Activated T-cell treated with anti-CD3 and anti-CD28 coated beads, Interleukin-2, amount 50 U/mL, for 48 hours (primary cell): ENCODE measurements at regions not wholly inside any gene's neighbourhood (a gene's known extent, or its start where the extent isn't known, plus 50 kb on each side); places are given as distances from the start of the nearest gene placed in this dataset.

ENCODE experiments used
- DNase-seq, 2 experiments: peaks; one replicate each; pipeline ENCODE4 v3.0.0-alpha.2; 2020

DNA sequence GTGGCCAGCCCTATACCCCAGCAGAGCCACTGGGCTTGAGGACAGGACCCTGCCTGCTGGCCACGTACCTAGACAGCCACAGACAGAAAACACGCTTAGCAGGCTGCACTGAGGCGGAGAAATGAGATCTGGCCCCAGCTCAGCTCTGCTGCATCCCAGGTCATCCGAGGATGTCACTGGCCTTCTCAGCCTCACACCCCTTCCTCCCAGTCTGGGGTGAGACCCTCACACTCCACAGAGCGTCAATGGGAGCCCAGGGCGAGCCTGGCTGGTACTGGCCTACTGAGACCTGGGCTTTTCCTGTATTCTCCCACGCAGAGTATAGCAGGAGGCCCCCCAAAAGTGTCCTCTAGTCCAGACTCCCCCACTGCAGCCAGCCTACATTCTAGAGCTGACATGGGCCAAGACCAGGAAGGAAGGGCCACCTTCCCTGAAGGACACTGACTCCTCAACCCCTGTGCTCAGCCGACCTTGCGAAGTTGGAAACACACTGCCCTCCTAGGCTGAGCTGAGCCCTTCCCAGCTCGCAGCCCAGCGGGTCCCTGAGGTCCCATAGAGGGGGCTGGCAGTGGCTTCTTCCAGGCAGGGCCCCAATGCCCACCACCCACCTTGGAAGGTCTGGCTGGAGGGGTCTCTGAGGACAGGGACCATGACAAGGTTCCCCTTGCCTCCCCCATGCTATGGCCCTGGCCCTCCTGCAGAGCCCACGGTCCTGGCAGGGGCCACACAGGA lies 65.9 kb upstream of the LINC01488 start:
- no peak for DNase-seq

DNA sequence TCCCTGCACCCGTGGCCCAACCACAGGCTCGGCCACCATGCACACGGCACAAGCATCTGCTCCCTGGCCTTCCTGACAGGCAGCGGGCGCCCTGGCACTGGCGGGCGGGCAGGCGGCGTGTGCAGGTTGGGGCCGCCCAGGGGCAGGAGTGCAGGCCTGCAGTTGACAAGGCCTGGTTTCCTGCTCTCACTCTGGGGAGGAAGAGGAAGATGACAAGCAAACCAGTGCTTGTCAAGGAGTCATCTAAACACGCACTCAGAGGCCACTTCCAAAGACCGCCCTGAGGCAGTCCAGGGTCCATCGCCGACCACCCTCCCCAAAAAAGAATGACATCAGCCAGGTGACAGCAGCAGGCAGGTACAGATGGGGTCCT lies 65.3 kb upstream of the LINC01488 start:
- no peak for DNase-seq

DNA sequence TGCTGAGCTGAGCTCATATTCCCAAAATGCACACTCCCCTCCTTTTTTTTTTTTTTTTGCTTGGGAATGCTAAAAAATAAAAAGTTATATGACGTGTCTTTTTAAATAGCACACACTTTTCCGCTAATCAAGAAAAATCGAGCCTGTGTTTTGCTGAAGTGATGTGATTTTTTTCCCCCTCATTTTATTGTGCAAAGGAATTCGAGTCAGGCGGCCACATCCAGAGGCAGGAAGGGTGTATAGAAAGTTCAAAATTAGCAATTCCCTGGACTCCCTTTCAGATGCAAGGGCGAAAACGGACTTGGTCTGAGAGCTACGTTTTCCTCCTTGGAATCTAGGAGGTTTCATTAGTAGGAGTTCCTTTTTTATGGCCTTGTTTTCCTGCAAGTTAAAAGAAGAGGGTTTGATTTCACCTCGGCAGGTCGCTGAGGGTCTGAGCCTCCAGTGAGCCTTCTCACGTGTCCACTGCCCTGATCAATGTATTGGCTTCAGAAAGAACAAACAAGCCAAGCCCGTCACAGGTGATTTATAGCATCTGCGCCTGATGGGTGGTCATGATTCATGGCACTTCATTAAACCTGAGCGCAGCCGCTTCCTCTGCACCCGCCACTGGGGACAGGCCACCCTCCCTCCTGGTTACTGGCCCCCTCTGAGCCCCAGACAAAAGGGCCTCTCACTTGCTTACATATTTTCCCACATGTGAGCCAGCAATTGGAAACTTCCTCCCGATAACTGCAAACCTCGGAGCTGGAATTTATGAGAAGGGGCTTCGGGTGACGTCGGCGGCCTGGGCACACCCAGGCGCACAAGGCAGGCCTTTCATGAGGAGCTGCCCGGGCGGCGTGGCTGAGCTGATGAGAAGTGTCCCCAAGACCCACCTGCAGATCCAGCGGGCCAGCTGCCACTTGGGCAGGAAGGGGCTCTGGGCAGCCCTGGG lies 64.4 kb upstream of the LINC01488 start:
- DNase-seq: no peak

DNA sequence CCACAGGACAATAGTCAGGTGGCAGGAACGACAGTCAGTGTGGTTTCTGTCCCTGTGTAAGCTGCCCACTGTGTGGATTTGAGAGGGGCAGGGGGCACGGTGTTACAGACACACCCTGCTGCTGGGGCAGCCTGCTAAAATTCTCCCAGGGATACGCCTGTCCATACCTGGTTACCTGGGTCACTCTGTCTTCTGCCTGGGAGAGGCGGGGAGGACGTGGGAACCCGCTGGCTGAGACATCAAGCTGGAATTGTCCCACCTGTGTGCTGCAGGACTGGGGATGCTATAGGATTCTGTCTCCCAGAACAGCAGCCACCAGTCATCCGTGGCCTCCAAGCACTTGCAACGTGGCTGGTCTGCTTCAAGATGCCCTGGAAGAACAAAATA lies 63.8 kb upstream of the LINC01488 start:
- DNase-seq: no peak

DNA sequence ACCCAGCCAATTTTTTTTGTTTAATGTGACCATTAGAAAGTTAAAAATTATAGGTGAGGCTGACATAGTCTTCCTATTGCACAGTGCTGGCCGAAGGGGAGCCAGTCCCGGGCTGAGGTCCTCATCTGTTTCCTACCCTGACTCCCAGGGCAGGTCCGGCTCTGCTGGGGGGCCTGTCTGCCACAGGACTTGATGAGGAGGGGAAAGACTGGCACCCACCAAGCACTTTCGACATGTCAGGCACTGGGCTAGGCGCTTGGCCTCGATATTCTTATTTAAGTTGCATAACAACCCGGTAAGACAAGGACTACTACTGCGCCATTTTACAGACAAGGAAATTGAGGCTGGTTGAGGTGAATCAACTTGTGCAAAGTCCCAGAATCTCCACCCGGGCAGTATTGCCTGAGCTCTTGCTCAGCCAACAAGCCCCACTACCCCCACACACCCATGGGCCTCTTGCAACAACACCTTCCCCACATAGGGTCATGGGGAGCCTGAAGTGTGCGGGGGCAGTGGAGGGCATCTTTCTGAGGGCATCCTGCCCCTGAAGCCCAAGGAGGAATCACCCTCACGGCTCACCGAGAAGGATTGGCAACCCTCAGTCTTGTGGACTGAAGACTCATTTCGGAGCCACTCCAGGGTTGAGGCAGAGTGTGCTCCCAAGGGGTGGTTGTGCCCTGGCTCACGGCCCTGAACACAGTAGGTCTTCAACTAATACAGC lies 62.7 kb upstream of the LINC01488 start:
- no peak for DNase-seq

DNA sequence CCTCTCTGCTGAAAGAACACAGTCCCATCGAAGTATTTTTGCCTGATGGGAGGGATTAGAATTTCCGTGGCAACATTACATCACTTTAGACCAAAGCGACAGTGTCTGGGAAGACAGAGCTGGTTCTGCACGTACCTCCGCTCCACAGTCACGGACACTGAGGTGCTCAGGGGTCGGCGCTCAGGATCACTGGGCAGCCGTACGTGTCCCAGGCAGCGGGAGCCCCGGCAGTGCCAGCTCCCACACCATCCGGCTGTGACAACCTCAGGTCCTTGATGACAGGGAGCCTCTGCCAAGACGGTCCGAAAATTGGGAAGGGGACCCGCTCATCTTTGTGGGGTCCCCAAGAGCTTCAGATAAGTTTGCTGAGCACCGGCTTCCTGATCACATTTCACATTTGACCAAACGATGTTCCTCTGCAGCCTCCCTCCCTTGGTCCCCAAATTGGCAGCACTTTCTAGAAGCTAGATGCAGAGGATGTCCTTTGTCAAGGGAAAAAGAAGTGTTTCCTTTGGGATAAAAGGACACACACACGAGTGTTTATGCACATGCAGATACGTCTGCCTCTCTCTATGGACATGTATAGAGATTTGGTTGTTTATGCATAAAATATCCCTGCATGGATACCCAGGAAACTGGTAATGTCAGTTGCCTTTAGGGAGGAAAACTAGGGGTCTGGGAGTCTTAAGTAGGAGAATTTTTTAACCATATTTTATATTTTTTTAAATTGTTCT lies 61.6 kb upstream of the LINC01488 start:
- DNase-seq: no peak

DNA sequence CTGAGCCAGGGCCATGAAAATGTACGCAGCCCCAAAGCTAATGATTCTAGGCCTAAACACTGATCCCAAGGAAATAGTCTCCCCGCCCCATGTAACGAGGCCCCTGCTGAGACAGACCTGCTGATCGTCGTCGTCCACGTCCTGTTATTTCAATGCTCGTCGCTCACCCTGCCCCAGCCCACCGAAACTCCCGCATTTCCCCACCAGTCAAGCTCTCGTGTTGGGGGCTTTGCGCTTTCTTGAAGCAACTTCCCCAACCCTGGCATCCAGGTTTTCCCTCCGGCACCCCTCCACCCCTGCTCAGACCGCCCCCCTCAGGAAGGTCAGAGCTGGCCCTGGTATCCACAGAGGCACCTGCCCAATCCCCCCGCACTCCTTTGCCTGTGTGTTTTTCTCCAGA lies 58.8 kb upstream of the LINC01488 start:
- DNase-seq: no peak

DNA sequence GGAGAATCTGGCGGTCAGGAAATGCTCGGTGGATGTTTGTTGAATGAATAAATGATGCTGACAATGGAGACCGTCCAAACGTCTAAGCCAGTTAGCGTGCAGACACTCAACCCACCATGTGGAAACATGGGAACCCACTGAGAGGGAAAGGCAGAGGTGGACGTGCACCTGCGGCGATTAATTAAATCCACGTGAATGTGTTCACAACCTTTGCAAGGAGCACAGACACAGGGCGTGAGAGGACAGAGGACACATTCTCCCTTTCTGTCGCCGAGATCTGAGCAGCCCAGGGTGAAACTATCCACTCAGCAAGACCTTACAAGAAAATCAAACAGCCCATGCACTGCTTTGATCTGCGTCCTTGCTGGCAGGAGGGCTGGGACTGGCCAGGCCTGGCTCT lies 58.3 kb upstream of the LINC01488 start:
- DNase-seq: no peak

DNA sequence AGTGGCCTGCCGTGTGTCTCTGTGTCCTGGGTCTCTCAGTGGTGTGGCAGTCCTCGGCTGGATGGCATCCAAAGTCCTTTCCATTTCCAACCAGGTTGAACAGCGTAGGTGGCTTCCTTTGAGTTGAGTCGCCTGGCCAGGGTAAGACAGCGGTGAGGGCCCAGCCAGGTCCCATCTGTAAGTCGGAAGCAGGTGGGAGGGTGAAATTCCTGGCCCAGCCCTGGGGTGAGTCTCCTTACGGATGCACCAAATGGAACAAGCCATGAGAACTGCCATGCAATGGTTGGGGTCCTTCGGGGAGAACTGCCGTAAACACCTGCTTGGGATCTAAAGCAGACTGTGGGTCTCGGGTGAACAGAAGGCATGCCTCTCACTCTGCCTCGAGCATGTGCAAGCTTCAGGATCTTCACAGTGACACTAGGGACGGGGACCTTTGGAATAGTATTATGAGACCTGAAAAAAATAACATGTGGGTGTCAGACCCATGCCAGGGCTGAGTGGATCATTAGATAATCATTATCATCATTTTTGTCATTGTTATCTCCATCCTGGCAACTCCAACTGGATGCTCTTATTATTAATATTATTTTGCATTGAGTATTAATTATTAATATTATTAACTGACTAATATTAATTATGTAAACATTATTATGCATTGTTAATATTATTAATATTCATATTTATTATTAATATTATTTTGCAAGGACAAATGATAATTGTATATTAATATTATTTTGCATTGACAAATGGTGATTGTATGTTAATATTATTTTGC lies 57.7 kb upstream of the LINC01488 start:
- no peak for DNase-seq

DNA sequence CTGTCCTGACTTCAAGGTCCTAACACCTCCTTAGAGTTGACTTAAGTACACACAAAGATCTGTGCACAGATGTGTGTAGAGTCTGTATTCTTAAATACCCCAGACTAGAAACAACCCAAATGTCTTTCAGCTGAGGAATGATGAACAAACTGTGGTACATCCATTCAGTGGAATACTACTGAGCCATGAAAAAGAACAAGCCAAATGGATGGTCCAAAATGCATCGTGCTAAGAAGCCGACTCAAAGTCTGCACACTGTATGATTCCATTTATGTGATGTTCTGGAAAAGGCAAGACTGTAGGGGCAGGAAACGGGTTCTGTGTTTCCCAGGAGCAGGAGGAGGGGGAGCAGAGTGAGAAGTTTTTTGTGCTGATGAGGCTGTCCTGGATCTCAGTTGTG lies 56.7 kb upstream of the LINC01488 start:
- no peak for DNase-seq

DNA sequence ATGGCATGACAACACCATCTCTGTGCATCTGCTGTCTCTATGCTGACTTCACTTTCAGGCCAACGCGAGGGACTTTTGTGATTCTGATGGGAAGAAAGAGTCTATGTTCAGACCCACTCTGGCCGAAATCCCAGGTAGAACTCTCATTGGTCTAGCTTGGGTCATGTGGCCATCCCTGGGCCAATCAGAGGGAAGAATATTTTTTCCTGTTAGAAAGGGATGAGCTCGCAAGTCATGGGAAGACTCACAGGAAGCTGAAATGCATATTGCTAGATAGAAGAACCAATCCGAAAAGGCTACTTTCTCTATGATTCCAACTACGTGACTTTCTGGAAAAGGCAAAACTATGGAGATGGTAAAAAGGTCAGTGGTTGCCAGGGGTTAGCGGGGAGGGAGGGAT lies 56.0 kb upstream of the LINC01488 start:
- no peak for DNase-seq

DNA sequence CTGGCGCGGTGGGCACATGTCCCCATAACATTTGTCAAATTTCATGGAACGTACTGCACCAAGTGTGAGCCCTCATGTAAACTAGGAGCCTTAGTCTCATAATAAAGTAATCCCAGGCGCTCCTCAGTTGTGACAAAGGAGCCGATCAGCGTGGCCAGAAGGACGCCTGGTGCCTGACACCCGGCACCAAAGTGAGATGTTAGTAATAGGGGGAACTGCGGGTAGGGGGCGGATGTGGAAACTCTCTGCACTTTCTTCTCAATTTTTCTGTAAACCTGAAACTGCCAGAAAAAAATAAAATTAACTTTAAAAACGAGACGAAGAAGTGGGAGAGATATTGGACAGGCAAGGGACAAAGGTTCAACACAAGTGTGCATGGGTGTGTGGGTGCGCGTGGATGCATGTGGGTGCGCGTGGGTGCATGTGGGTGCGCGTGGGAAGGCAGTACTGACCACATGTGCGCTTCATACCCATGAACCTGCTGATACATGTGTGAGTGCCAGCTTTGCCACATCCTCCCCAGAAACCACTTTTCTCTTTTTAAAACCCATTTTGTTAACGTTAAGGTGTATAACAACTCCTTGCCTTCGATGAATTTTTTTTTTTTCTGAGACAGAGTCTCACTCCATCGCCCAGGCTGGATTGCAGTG lies 55.4 kb upstream of the LINC01488 start:
- DNase-seq: peak; percentile 46 to 58

DNA sequence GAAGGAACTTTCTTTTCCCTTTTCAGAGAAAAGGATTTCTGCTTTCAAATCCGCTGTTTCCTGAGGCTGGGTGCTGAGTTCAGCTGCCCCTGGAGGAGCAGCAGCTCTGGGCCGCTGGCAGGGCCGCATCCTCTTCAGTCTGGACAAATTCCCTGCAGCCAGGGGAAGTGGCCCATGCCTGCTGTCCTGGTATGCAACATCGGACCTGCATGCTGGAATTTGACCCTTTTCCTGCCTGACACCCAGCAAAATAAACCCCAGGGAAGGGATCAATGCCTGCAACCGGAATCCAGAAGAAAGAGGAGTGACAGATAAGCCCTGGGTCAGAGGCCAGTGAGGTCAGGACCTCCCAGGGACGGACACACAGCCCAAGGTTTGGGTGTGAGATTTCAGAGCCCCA lies 54.1 kb upstream of the LINC01488 start:
- no peak for DNase-seq

DNA sequence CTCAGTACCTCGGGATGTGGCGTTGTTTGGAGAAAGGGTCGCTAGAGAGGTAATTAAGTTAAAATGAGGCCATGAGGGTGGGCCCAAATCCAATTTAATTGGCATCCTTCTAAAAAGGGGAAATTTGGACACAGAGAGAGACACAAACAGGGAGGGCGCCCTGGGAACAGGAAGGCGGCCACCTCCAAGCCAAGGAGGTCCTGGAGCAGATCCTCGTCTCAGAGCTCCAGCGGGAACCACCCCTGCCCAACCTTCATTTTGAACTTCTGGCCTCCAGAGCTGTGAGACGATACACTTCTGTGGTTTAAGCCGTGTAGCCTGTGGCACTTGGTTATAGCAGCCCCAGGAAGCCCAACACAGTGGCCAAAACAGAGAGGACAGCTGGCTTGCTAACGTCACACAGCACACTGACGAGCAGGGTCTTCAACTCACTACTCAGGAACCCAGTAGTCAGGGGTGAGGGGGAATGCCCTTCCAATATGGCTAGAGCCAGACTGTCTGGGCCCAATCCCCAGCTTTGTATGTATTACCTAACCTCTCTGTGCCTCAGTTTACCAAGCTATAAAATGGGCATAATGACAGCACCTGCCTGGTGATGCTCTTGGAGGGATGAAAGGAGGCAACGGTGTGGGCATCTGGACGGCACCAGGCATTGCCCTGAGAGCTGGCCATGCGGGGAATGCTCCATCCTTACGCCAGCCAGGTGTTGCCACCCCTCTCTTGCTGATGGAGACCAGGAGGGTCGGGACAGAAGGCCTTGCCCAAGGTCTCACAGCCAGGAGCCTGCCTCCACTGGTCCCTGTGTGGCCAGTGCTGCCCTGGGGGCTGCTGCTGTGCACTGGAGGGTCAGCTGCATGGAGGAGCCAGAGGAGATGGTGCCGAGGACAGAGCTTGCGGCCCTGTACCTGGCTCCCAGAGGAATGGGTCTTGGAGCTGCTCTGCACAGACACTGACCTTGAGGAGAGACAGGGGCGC lies 53.3 kb upstream of the LINC01488 start:
- no peak for DNase-seq

DNA sequence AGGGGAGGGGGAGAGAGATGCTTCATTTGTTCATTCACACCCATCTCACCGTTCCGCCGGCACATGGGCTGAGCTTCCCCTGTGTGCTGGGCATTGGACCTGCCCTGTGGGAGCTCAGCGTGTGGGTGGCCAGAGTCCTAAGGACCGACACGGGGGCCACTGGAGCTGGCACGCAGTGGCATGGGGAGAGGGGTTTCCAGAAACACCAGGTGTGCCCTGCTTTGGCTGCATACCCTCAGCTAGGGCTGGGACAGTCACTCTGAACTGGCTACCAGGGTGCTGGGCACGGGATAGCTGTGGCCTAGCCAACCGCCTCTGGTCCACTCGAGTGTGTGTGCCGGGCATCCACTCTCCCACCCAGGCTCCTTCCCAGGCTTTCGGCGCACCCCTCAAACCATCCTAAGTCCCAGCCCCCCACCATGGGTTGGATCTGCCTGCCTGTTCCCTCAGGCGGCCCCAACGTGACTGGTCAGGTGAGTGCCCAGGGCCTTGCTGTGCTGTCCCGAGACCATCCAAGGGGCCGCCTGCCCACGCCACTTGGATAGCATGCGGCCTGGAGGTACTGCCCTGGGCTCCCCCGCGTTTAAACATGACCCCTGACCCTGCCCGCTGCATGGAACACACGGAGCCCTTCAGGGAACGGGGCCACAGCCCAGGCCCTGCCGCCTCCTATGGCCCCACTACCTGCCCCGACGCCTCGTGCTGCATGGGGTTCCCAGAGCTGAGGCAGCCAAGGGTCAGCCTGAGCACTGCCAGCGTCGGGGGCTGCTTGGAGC lies 51.6 kb upstream of the LINC01488 start:
- no peak for DNase-seq

DNA sequence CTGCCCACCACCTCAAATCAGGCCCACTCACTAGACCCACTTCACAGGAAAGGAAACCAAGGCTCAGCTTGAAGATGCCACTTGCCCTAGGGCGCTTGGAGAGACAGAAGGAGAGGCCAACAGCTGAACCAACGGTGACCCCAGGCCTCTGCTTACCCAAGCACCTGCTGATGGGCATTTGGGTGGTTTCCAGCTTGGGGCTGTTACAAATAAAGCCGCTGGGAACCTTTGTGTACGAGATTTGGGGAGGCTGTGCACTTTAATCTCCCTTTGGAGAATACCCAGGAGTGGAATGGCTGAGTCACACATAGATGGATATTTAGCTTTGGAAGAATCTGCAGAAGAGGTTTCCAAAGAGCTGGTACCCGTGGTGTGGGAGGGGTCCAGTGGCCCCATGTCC lies 50.9 kb upstream of the LINC01488 start:
- DNase-seq: no peak

DNA sequence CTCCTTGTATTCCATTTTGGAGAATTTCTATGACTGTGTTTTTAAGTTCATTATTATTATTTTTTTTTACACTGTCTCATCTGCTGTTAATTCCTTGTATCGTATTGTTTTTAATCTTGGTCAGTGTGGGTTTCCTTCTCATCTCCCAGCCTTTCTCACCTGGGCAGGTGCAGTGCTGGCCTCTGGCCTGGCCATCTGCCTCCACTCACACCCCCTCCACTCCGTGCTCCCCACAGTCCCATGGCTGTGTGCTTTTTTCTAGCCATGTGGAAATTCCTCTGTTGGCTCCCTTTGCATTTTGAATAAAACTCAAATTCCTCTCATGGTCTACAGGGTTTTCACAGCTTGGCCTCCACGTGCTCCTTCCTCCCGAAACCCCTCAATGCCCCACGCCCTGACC lies 50.3 kb upstream of the LINC01488 start:
- no peak for DNase-seq
